GM21360 (cell line): ENCODE measurements at regions not wholly inside any gene's neighbourhood (a gene's known extent, or its start where the extent isn't known, plus 50 kb on each side); places are given as distances from the start of the nearest gene placed in this dataset.

Experiments
- ATAC-seq: cut with Tn5 transposase; IDR thresholded peaks from one replicate; pipeline ENCODE4 v1.9.1; 2021; ENCODE audit warnings: mild to moderate bottlenecking, moderate library complexity; ENCODE audit not compliant: unreplicated experiment

GRCh38 chr5:118692811-118693342 is 295.5 kb downstream of the DTWD2 start:
- ATAC-seq, result no peak

- ATAC-seq, result peak; percentile 41
Observed at GRCh38 chr5:118687661-118688621, 300.4 kb downstream of the DTWD2 start.

GRCh38 chr5:118687100-118687499 is 301.2 kb downstream of the DTWD2 start:
- ATAC-seq, result no peak

GRCh38 chr5:118681655-118682054 is 306.7 kb downstream of the DTWD2 start:
- no peak for ATAC-seq

- no peak for ATAC-seq
Observed at GRCh38 chr5:118679264-118679940, 308.9 kb downstream of the DTWD2 start.

- ATAC-seq, result no peak
Observed at GRCh38 chr5:118678746-118679145, 309.6 kb downstream of the DTWD2 start.

GRCh38 chr5:118675247-118675646 is 313.1 kb downstream of the DTWD2 start:
- no peak for ATAC-seq

- ATAC-seq, result no peak
Observed at GRCh38 chr5:118657576-118657975, 330.8 kb downstream of the DTWD2 start.

GRCh38 chr5:118653872-118654271 is 334.5 kb downstream of the DTWD2 start:
- no peak for ATAC-seq

- ATAC-seq, result no peak
Observed at GRCh38 chr5:118653183-118653582, 335.2 kb downstream of the DTWD2 start.

DNA sequence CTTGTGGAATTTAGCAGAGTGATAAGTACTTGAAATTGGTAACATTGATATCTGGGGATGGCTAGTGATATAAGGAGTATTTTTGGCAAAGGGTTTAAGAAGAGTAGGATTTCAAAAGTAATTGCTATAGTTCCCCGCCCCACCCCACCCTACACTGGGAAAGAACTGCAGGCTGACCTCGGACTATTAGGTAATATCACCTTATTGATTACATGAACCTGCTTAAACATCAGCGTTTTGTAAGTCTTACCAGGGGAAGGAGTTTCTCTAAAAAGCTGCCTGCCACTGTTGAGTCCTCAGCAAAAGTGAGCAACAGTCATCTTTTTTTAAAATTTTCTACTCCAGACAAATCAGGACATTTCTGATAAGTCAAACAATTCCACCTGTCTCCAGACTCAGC is 337.3 kb downstream of the DTWD2 start:
- ATAC-seq, result no peak

DNA sequence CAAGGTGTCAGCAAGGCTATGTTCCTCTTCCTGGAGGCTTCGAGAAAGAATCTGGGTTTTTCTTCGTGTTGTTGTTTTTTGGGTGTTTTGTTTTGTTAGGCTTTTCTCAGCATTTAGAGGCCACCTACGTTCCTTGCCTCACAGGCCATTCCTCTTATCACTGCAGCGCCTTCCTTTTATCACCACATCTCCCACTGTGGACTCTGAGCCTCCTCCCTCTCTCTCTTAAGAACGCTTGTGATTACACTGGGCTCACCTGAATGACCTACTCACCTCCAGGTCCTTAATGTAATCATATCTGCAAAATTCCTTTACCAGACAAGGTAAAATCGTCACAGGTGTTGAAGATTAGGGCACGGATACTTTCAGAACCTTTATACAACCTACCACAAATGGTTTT is 340.8 kb downstream of the DTWD2 start:
- ATAC-seq, result no peak

DNA sequence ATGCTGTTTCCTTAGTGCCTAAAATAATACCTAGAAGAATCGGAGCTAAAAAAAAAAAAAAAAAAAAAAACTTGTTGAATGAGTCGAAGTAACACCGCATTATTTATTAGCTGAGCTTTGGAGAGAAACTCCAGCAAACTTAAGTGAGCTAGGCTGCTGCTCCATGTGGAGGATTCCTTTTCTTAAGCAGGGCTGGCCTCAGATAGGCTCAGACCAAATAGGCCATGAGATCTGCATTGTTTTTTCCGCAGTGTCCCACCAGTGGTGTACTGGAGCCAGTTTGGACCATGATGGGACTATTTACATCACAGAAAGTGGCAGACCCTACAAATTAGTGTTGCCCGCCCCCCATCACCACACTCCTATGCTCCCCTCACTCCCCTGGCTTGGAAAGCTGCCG is 341.4 kb downstream of the DTWD2 start:
- no peak for ATAC-seq

GRCh38 chr5:118637947-118638670 is 350.2 kb downstream of the DTWD2 start:
- ATAC-seq, result no peak

GRCh38 chr5:118628660-118629354 is 359.5 kb downstream of the DTWD2 start:
- no peak for ATAC-seq

GRCh38 chr5:118620233-118620632 is 368.1 kb downstream of the DTWD2 start:
- ATAC-seq, result no peak

- no peak for ATAC-seq
Observed at GRCh38 chr5:118619823-118620222, 368.5 kb downstream of the DTWD2 start.

DNA sequence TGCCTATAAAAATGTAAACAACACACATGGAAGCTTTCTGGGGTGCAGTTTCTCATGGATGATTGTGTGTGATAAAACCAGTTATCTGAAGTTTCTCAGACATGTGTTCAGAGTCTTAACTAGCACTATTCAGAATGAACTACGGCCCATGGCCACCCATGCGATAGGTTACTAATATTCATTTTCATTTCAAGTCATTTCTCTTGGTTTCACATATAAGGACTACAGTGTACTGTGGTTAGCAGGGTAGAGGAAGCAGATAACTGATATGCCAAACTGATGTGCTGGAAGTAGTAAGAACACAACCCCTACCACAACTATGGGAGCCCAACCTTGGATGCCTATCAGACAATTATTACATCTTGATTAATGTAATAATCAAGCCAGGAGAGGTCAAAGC is 372.1 kb downstream of the DTWD2 start:
- ATAC-seq, result peak; percentile 92

DNA sequence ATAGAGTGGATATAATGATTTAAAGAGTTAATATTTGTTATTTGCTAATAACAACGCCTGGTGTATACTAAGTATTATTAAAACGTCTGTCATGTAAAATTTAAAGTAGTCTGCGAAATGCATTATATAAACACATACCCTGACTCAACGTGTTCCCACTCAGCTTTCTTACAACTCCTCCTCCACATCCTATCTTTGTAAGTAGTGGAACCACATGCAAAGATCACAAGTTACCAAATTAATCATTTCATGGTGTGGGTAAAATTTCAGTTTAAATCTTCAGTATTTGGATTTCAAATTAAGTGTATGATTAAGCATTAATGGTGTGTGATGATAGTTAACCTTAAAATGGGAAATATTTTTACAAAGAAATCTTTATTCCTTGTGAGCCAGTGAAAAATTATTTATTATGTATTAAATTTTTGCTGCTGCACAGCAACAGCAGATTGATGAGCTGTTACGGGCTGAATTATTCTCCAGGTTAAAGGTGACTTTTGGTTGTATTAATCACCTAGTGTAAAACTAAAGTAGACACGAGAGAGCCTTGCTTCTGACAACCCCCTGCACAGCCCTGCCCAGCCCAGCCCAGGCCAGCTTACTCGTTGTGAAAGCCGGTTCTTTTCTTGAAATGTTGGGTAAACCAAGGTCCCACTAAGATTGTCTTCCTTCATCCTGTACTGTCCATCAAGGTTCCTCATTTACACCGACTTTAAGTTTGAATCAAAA is 373.5 kb downstream of the DTWD2 start:
- no peak for ATAC-seq
